WTC11 (cell line): ENCODE measurements at regions not wholly inside any gene's neighbourhood (a gene's known extent, or its start where the extent isn't known, plus 50 kb on each side); places are given as distances from the start of the nearest gene placed in this dataset.

Experiments used
- CREM ChIP-seq: sonication (generic); formaldehyde crosslinking; IDR thresholded peaks from 2 replicates; pipeline ENCODE4 v1.8.1; 2022; ENCODE audit warnings: mild to moderate bottlenecking, missing genetic modification reagents, moderate library complexity
- GABPB1 ChIP-seq: sonication (generic); formaldehyde crosslinking; IDR thresholded peaks from 2 replicates; pipeline ENCODE4 v1.8.1; 2023; ENCODE audit warnings: mild to moderate bottlenecking, missing genetic modification reagents
- TEAD1 ChIP-seq: sonication (generic); formaldehyde crosslinking; IDR thresholded peaks from 2 replicates; pipeline ENCODE4 v1.8.0; 2022; ENCODE audit warnings: mild to moderate bottlenecking, missing genetic modification reagents
- TF ChIP-seq, protein P1 (sequence below): fragments of 200-600 bp; IDR thresholded peaks from 2 replicates; pipeline ENCODE4 v1.8.0; 2022; ENCODE audit warnings: antibody characterized with exemption

DNA sequence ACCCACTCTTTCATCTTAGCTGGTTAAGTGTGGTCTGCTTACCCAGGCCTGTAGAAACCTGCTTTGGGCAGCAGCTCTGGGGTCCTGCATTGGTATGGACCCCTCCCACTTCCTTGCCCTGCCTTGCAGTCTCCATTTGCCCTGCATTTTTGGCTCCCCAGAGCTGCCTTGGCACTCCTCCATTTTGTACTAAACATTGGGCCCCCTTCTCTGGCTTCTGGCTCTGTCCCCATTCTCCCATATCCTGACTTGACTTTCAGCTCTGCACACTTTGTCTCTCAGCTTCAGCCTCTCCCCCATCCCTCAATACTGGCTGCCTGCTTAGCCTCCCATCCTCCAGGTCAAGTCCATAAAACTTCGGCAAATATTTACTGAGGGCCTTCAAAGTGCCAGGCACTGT lies 145.5 kb upstream of the PELI1 start:
- TF ChIP-seq GABPB1, result no peak
- TF ChIP-seq, protein P1, sequence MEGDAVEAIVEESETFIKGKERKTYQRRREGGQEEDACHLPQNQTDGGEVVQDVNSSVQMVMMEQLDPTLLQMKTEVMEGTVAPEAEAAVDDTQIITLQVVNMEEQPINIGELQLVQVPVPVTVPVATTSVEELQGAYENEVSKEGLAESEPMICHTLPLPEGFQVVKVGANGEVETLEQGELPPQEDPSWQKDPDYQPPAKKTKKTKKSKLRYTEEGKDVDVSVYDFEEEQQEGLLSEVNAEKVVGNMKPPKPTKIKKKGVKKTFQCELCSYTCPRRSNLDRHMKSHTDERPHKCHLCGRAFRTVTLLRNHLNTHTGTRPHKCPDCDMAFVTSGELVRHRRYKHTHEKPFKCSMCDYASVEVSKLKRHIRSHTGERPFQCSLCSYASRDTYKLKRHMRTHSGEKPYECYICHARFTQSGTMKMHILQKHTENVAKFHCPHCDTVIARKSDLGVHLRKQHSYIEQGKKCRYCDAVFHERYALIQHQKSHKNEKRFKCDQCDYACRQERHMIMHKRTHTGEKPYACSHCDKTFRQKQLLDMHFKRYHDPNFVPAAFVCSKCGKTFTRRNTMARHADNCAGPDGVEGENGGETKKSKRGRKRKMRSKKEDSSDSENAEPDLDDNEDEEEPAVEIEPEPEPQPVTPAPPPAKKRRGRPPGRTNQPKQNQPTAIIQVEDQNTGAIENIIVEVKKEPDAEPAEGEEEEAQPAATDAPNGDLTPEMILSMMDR, result no peak
- TF ChIP-seq TEAD1 (CRISPR knock-in tag), result no peak
- no peak for TF ChIP-seq CREM
